ENCODE measurements at regions not wholly inside any gene's neighbourhood (a gene's known extent, or its start where the extent isn't known, plus 50 kb on each side); places are given as distances from the start of the nearest gene placed in this dataset.

GRCh38 chr3:56985878-56986277, 74.6 kb upstream of the SPATA12 start:
- H3K18ac ChIP-seq (ENCODE audit: low read depth, low read length), result no peak overlapping the region; the same call in 1 of the 2 replicates
- H2AFZ ChIP-seq (replicated peaks; ENCODE audit: low read length, poor library complexity), result peak overlapping the region; percentile 34
- H4K91ac ChIP-seq (ENCODE audit: insufficient read depth, low read depth, low read length), result no peak overlapping the region
- no peaks in the 10 kb centered on the region for H3K79me1 ChIP-seq (ENCODE audit: low read depth in 1 of 2, low read length in 2 of 2)
- no peak overlapping the region for H2BK5ac ChIP-seq (ENCODE audit: low read depth, low read length, poor library complexity, severe bottlenecking)
- intact Hi-C loops (cut with micrococcal nuclease) (loop anchor here (5.0 to 10.0 kb wide), 2 partner anchors 129 to 431 kb away; partner anchors contain the start of gene CCDC66), dilution Hi-C loops (cut with HindIII; ENCODE audit: low sequenced_read_pairs, unreplicated experiment) (no loop called here), in situ Hi-C loops (cut with MboI; ENCODE audit: low sequenced_read_pairs) (loop anchor here (5.0 kb wide), 2 partner anchors 189 to 284 kb away; no protein-coding TSS in a partner anchor)
- no peak overlapping the region for H3K4ac ChIP-seq (ENCODE audit: low read depth, low read length)
- no peaks in the 10 kb centered on the region for H3K9me3 ChIP-seq (ENCODE audit: control insufficient read depth, insufficient read depth, low read length)
- WGBS, 2 experiments (ENCODE audit: extremely low coverage in 2 of 2, insufficient read length in 1 of 2), result no CpG with 5 or more reads among the region's 2 CpGs
- no TSS peak for BruUV-seq (replicated peaks)
- no peak overlapping the region for H3K4me3 ChIP-seq (ENCODE audit: insufficient read depth, low read depth, low read length)
- H2BK15ac ChIP-seq (ENCODE audit: low read depth, low read length), result no peak overlapping the region
- peak overlapping the region; percentile 28; the same call in 1 of the 2 replicates for H3K9ac ChIP-seq (ENCODE audit: low read depth, low read length)
- peaks cover 5% of the 10 kb centered on the region; the same call in 1 of the 2 replicates for H4K20me1 ChIP-seq (ENCODE audit: insufficient read depth, low read length)
- no peak overlapping the region for H2AK9ac ChIP-seq (replicated peaks; ENCODE audit: low read depth, low read length, poor library complexity)
- no peak overlapping the region for H4K8ac ChIP-seq (ENCODE audit: low read depth in 2 of 2, low read length in 2 of 2)
- POLR2A ChIA-PET (ENCODE audit: unreplicated experiment), result no interaction called here
- H2AK5ac ChIP-seq (ENCODE audit: low read depth, low read length), result no peak overlapping the region
- H3K4me2 ChIP-seq (ENCODE audit: low read depth, low read length), result no peak overlapping the region; the same call in 1 of the 2 replicates
- H3K27ac ChIP-seq (ENCODE audit: insufficient read depth, low read length), result peak overlapping the region; percentile 27; the same call in 1 of the 2 replicates
- peak; percentile 41 for ATAC-seq (ENCODE audit: low read depth)
- CTCF ChIA-PET, result no interaction called here
- H3K9me1 ChIP-seq (ENCODE audit: insufficient read depth, low read length), result peaks cover 10% of the 10 kb centered on the region
- H2BK20ac ChIP-seq (ENCODE audit: low read depth, low read length), result no peak overlapping the region
- peaks cover 15% of the 10 kb centered on the region for H3K27me3 ChIP-seq (ENCODE audit: control insufficient read depth, insufficient read depth, low read length)
- no peaks in the 10 kb centered on the region for H3K36me3 ChIP-seq (ENCODE audit: control insufficient read depth, insufficient read depth, low read length)
- no peak overlapping the region for H3K56ac ChIP-seq (ENCODE audit: extremely low read depth, insufficient read depth, low read length)
- H3K4me1 ChIP-seq (ENCODE audit: control insufficient read depth, insufficient read depth, low read length), result peaks cover 17% of the 10 kb centered on the region
- H2BK120ac ChIP-seq (ENCODE audit: low read depth, low read length), result no peak overlapping the region
- DNase-seq, result peak; percentile 38
- TF ChIP-seq RCOR1 (IDR thresholded peaks at IDR 0.05; ENCODE audit: insufficient replicate concordance, low read length) (no peak), MAZ (IDR thresholded peaks at IDR 0.05; ENCODE audit: borderline replicate concordance, low read depth, low read length) (no peak), MXI1 (IDR thresholded peaks at IDR 0.05; ENCODE audit: borderline replicate concordance, low read depth, low read length) (no peak), ELK1 (IDR thresholded peaks at IDR 0.05; ENCODE audit: borderline replicate concordance, low read depth, low read length) (no peak), RFX5 (IDR thresholded peaks at IDR 0.05; ENCODE audit: low read depth, low read length) (no peak), USF2 (IDR thresholded peaks at IDR 0.05; ENCODE audit: low read depth, low read length) (no peak), FOS (IDR thresholded peaks at IDR 0.05; ENCODE audit: low read depth, low read length) (no peak), NFE2L2 (IDR thresholded peaks at IDR 0.05; ENCODE audit: low read depth, low read length) (no peak), CEBPB (IDR thresholded peaks at IDR 0.05; ENCODE audit: low read depth, low read length) (no peak), CTCF (conservative IDR thresholded peaks at IDR 0.05; ENCODE audit: low read depth, low read length) (no peak)
- no peak overlapping the region for H3K14ac ChIP-seq (replicated peaks; ENCODE audit: low read depth, low read length)
- no peak overlapping the region for H3K23ac ChIP-seq (ENCODE audit: low read depth, low read length)
- H4K5ac ChIP-seq (ENCODE audit: low read depth, low read length), result no peak overlapping the region
